IPS-20b (cell line): ENCODE measurements at regions not wholly inside any gene's neighbourhood (a gene's known extent, or its start where the extent isn't known, plus 50 kb on each side); places are given as distances from the start of the nearest gene placed in this dataset.
"Not testable (repeated sequence)": the region's sequence is repeated elsewhere in the genome, so short reads cannot be mapped to it uniquely, and the experiment has no call there.

ENCODE experiments used
- H3K27ac ChIP-seq: one replicate; pipeline ENCODE4 v1.5.1; 2013; ENCODE audit warnings: low read length
- H3K27me3 ChIP-seq: 2 replicates; pipeline ENCODE4 v1.6.1; 2013; ENCODE audit warnings: mild to moderate bottlenecking, low read length, inconsistent platforms; ENCODE audit not compliant: insufficient read depth
- H3K36me3 ChIP-seq: 2 replicates; pipeline ENCODE4 v1.6.1; 2013; ENCODE audit warnings: low read depth, mild to moderate bottlenecking, inconsistent platforms, low read length, moderate library complexity; ENCODE audit not compliant: insufficient read depth
- H3K4me1 ChIP-seq: 2 replicates; pipeline ENCODE4 v1.6.1; 2013; ENCODE audit warnings: mild to moderate bottlenecking, control low read depth, inconsistent platforms, low read length, moderate library complexity; ENCODE audit not compliant: insufficient read depth
- H3K4me3 ChIP-seq: 2 replicates; pipeline ENCODE4 v1.5.1; 2013; ENCODE audit warnings: mild to moderate bottlenecking, low read length, inconsistent platforms
- H3K9ac ChIP-seq: 2 replicates; pipeline ENCODE4 v1.6.1; 2013; ENCODE audit warnings: low read depth, mild to moderate bottlenecking, inconsistent platforms, low read length, moderate library complexity
- H3K9me3 ChIP-seq: 2 replicates; pipeline ENCODE4 v1.6.1; 2013; ENCODE audit warnings: mild to moderate bottlenecking, low read depth, low read length, inconsistent platforms; ENCODE audit not compliant: insufficient read depth

GRCh38 chrX:26466387-26466786, 250.4 kb downstream of the MAGEB5 start:
- no peak overlapping the region for H3K4me3 ChIP-seq
- peaks cover 5% of the 10 kb centered on the region; the same call in 1 of the 2 replicates for H3K9me3 ChIP-seq
- no peak overlapping the region for H3K9ac ChIP-seq
- no peaks in the 10 kb centered on the region for H3K27me3 ChIP-seq
- H3K36me3 ChIP-seq = no peaks in the 10 kb centered on the region
- no peaks in the 10 kb centered on the region for H3K4me1 ChIP-seq
- no peak overlapping the region for H3K27ac ChIP-seq

DNA sequence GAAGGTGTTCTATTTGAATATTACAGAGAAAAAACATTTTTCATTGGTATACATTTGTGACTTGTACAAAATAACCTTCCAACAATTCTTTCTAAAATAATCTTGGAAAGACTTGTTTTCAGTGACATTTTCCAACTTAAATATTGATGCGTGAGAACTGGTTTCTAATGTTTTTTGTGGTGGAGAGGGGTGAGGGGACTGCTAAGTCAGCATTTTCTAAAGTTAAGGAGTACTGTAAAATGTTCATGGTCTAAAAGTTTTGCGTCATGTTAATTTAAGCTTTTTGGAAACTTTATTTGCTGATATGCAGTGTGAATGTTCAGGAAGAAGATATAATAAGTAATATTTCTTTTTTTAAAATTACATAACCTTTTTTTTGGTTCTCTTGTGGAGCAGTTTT, 229.3 kb downstream of the MAGEB5 start:
- no peak overlapping the region for H3K4me3 ChIP-seq
- no peaks in the 10 kb centered on the region for H3K4me1 ChIP-seq

DNA sequence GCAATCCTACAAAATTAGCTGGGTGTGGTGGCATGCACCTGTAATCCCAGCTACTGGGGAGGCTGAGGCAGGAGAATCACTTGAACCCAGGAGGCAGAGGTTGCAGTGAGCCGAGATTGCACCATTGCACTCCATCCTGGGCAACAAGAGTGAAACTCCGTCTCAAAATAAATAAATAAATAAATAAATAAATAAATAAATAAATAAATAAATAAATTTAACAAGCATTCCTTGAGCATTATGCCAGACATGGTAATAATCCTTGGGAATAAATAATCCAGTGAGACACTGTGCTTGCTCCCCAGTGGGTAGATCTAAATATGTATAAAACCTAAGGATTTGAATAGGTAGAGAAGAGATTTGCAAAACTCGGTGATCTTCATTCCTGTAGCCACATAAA, 228.4 kb downstream of the MAGEB5 start:
- not testable (repeated sequence) for H3K27ac ChIP-seq, H3K4me1 ChIP-seq, H3K36me3 ChIP-seq, H3K27me3 ChIP-seq, H3K9me3 ChIP-seq, H3K9ac ChIP-seq, H3K4me3 ChIP-seq

More for the DNA sequence above, 229.3 kb downstream of the MAGEB5 start:
- Histone ChIP-seq H3K27me3 (no peaks in the 10 kb centered on the region), H3K9me3 (no peaks in the 10 kb centered on the region), H3K36me3 (no peaks in the 10 kb centered on the region), H3K27ac (no peak overlapping the region), H3K9ac (no peak overlapping the region)

DNA sequence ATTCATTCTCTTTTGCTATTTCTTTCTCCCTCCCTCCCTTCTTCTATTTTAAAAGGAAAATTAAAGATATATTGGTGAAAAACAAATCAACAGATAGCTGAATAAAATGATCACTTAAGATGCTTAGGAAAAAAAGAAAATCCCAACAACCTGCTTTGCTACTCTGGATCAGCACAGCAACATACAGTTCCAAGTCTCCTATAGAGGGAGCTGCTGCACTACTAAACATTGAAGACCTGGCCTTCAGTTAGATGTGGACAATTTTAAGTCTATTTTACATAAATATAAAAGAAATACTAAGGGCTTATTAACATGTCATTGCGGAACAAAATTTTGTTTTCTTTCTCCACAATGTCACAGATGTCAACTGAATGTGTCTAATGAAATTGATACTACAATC, 226.4 kb downstream of the MAGEB5 start:
- Histone ChIP-seq H3K9ac (no peak overlapping the region), H3K27me3 (no peaks in the 10 kb centered on the region), H3K27ac (no peak overlapping the region), H3K36me3 (no peaks in the 10 kb centered on the region), H3K4me3 (no peak overlapping the region), H3K4me1 (no peaks in the 10 kb centered on the region), H3K9me3 (no peaks in the 10 kb centered on the region)

- Histone ChIP-seq H3K9me3 (no peaks in the 10 kb centered on the region), H3K36me3 (no peaks in the 10 kb centered on the region), H3K27ac (no peak overlapping the region), H3K27me3 (no peaks in the 10 kb centered on the region), H3K4me3 (no peak overlapping the region), H3K9ac (no peak overlapping the region), H3K4me1 (no peaks in the 10 kb centered on the region)
Observed at GRCh38 chrX:26414534-26414933, 198.6 kb downstream of the MAGEB5 start.

DNA sequence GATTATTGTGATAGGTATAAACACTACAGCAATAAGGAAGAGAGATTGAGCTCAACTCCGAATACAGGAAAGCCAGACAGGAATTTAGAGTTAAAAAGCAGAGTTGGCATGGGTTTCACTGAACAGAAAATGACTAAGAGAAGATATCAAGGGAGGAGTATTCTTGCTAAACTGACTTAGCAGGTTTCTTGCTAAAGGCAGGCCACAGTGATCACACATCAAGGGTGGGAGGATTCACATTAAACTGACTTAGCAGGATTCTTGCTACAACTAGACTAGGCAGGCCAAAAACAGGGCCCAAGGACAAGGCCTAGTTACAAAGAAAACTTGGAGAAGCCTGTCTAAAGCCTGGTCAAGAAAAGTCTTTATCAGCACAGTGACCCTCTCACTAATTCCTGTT, 195.1 kb downstream of the MAGEB5 start:
- Histone ChIP-seq H3K27me3 (no peaks in the 10 kb centered on the region), H3K4me1 (peaks cover 7% of the 10 kb centered on the region; the same call in 1 of the 2 replicates), H3K4me3 (no peak overlapping the region), H3K9me3 (no peaks in the 10 kb centered on the region), H3K27ac (no peak overlapping the region), H3K9ac (no peak overlapping the region), H3K36me3 (no peaks in the 10 kb centered on the region)

GRCh38 chrX:26409636-26410035, 193.7 kb downstream of the MAGEB5 start:
- Histone ChIP-seq H3K9me3 (no peaks in the 10 kb centered on the region), H3K36me3 (no peaks in the 10 kb centered on the region), H3K9ac (no peak overlapping the region), H3K27me3 (no peaks in the 10 kb centered on the region), H3K27ac (no peak overlapping the region), H3K4me1 (peaks cover 7% of the 10 kb centered on the region; the same call in 1 of the 2 replicates), H3K4me3 (no peak overlapping the region)

GRCh38 chrX:26387906-26388305, 171.9 kb downstream of the MAGEB5 start:
- Histone ChIP-seq H3K27me3 (no peaks in the 10 kb centered on the region), H3K27ac (no peak overlapping the region), H3K36me3 (no peaks in the 10 kb centered on the region), H3K9me3 (no peaks in the 10 kb centered on the region), H3K4me1 (no peaks in the 10 kb centered on the region), H3K4me3 (no peak overlapping the region), H3K9ac (no peak overlapping the region)

DNA sequence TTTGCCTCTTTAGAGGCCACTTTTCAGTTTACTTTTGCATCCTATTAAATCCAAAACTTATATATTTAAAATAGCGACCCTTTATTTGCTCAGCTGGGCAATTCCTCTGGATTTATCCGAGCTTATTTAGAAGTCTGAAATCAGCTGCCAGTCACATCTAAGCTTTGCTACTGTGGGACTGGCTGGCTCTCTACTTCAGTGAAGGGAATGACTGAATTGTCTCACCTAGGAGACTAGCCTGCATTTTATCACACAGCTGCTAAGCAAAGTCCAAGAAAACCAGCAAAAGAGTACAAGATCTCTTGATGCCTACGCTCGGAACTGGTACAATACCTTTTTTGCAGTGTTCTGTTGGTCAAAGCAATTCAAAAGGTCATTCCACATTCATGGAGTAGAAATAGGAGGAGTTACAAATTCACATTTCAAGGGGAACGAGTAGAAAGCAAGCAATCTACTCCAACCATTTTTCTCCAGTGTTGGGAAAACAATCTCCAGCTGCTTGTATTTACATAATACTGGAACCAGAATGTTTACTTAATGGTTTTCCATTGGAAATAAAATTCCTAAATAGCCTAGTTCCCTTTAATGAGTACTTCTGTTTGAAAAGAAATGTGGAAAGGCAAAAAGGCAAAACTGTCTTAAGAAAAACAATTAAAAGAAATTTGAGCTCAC, 160.2 kb downstream of the MAGEB5 start:
- H3K4me3 ChIP-seq = peak overlapping the region; percentile 22; the same call in 1 of the 2 replicates
- no peaks in the 10 kb centered on the region for H3K4me1 ChIP-seq
- H3K9me3 ChIP-seq = no peaks in the 10 kb centered on the region
- H3K36me3 ChIP-seq = no peaks in the 10 kb centered on the region
- no peaks in the 10 kb centered on the region for H3K27me3 ChIP-seq
- no peak overlapping the region for H3K9ac ChIP-seq
- no peak overlapping the region for H3K27ac ChIP-seq

- no peak overlapping the region for H3K4me3 ChIP-seq
- no peaks in the 10 kb centered on the region for H3K4me1 ChIP-seq
- no peaks in the 10 kb centered on the region for H3K27me3 ChIP-seq
- no peaks in the 10 kb centered on the region for H3K36me3 ChIP-seq
- H3K27ac ChIP-seq = no peak overlapping the region
- no peaks in the 10 kb centered on the region for H3K9me3 ChIP-seq
- no peak overlapping the region for H3K9ac ChIP-seq
Observed at GRCh38 chrX:26375346-26375745, 159.4 kb downstream of the MAGEB5 start.

DNA sequence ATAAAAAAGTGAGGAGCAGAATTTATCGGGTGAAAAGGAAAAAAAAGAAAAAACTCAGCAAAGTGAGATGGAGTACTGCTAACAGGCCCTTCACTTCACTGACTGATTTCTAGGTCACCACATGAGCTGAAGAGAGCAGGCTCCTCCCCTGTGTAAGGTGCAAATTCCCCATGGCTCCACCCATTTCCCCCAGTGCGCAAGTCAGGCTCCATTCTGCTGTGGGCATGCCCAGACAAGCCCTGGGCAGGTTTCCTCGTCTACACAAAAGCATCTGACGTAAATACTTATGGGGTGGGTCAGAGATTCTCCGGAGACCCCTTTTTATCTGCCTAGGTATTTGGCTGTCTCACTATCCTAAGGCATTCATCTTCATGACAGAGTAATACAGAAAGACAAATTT, 157.9 kb downstream of the MAGEB5 start:
- H3K27me3 ChIP-seq = no peaks in the 10 kb centered on the region
- no peak overlapping the region for H3K9ac ChIP-seq
- H3K4me1 ChIP-seq = no peaks in the 10 kb centered on the region
- H3K27ac ChIP-seq = no peak overlapping the region
- H3K4me3 ChIP-seq = no peak overlapping the region
- H3K36me3 ChIP-seq = no peaks in the 10 kb centered on the region
- H3K9me3 ChIP-seq = no peaks in the 10 kb centered on the region

GRCh38 chrX:26352891-26353430, 137.0 kb downstream of the MAGEB5 start:
- Histone ChIP-seq H3K36me3 (no peaks in the 10 kb centered on the region), H3K9ac (no peak overlapping the region), H3K4me1 (no peaks in the 10 kb centered on the region), H3K27ac (no peak overlapping the region), H3K4me3 (no peak overlapping the region), H3K9me3 (no peaks in the 10 kb centered on the region), H3K27me3 (no peaks in the 10 kb centered on the region)
